HCT116 (cell line): ENCODE measurements at regions not wholly inside any gene's neighbourhood (a gene's known extent, or its start where the extent isn't known, plus 50 kb on each side); places are given as distances from the start of the nearest gene placed in this dataset.

Source experiments
- ATAC-seq: fragments of 200-7000 bp; cut with Tn5 transposase; 2 replicates; pipeline ENCODE4 v1.9.1; 2020; ENCODE audit warnings: mild to moderate bottlenecking, moderate library complexity
- BruUV-seq: library from RNA; stranded (reverse); fragments of 400-500 nt; replicated peaks from 2 replicates; lab custom pipeline; 2021; lab: Mats Ljungman, UMichigan
- CTCF ChIA-PET: fragments of 300-600 bp; sonication (Branson Sonifier 250); formaldehyde crosslinking; loops from one replicate; lab custom pipeline; 2021; ENCODE audit warnings: antibody characterized with exemption; lab: Charles Lee
- POLR2A ChIA-PET: fragments of 300-600, 350-600 bp; sonication (Branson Sonifier 250); formaldehyde crosslinking; loops from one replicate; lab custom pipeline; 2021; ENCODE audit warnings: antibody characterized with exemption; lab: Charles Lee
- RAD21 ChIA-PET, 2 experiments: fragments of 300-600 bp; sonication (Branson Sonifier 250); formaldehyde crosslinking; loops; one replicate each; lab custom pipeline; 2023; ENCODE audit warnings: low total read pairs in 2 of 2; ENCODE audit not compliant: uncharacterized antibody in 2 of 2, unreplicated experiment in 2 of 2, low non-redundant PET in 1 of 2; lab: Charles Lee
- DNase-seq: peaks from one replicate; pipeline ENCODE4 v3.0.0-alpha.2; 2010; ENCODE audit warnings: low read depth, low spot score
- H2AFZ ChIP-seq: fragments of 200-600 bp; shearing (Covaris generic), sonication (generic); 2 replicates; pipeline ENCODE4 v1.6.1; 2017; ENCODE audit warnings: low read depth, mixed run types, mixed read lengths, antibody characterized with exemption, low read length; ENCODE audit not compliant: poor library complexity, severe bottlenecking
- H3K27ac ChIP-seq: 2 replicates; pipeline ENCODE4 v1.5.1; 2012; ENCODE audit warnings: low read depth, low read length
- H3K27me3 ChIP-seq: fragments of 200-600 bp; sonication (generic); 2 replicates; pipeline ENCODE4 v1.6.1; 2016; ENCODE audit warnings: mixed run types, low read length, mixed read lengths; ENCODE audit not compliant: insufficient read depth
- H3K36me3 ChIP-seq, 2 experiments: fragments of 200-500 bp in 1 of 2; fragments of 200-600 bp in 1 of 2; sonication (Bioruptor generic) in 1 of 2; sonication (generic) in 1 of 2; 2 replicates each; pipeline versions ENCODE4 v1.5.1 to v1.6.1; 2014 to 2016; ENCODE audit warnings: low read length in 2 of 2, inconsistent platforms in 1 of 2, mixed read lengths in 1 of 2, mixed run types in 1 of 2; ENCODE audit not compliant: insufficient read depth in 2 of 2, control insufficient read depth in 1 of 2
- H3K4me1 ChIP-seq, 2 experiments: fragments of 200-600 bp in 1 of 2; sonication (generic) in 1 of 2; 2 replicates each; pipeline versions ENCODE4 v1.5.1 to v1.6.1; 2012 to 2017; ENCODE audit warnings: low read length in 2 of 2, inconsistent platforms in 1 of 2, mild to moderate bottlenecking in 1 of 2, mixed read lengths in 1 of 2, mixed run types in 1 of 2, moderate library complexity in 1 of 2; ENCODE audit not compliant: insufficient read depth in 2 of 2, control insufficient read depth in 1 of 2
- H3K4me2 ChIP-seq: fragments of 200-600 bp; sonication (generic); 2 replicates; pipeline ENCODE4 v1.6.1; 2017; ENCODE audit warnings: mixed run types, low read length, mixed read lengths
- H3K4me3 ChIP-seq, 2 experiments: fragments of 200-600 bp in 1 of 2; sonication (generic) in 1 of 2; replicated peaks in 1 of 2; 2 replicates each; pipeline ENCODE4 v1.5.1; 2011 to 2016; ENCODE audit warnings: low read length in 2 of 2, control low read depth in 1 of 2, low read depth in 1 of 2, mild to moderate bottlenecking in 1 of 2, mixed read lengths in 1 of 2, mixed run types in 1 of 2
- H3K79me2 ChIP-seq: fragments of 200-600 bp; sonication (generic); 2 replicates; pipeline ENCODE4 v1.6.1; 2017; ENCODE audit warnings: mild to moderate bottlenecking, mixed run types, low read length, moderate library complexity, mixed read lengths; ENCODE audit not compliant: insufficient read depth
- H3K9ac ChIP-seq: fragments of 200-600 bp; sonication (generic); 2 replicates; pipeline ENCODE4 v1.6.1; 2016; ENCODE audit warnings: low read length, mixed read lengths
- H3K9me2 ChIP-seq: fragments of 200-600 bp; sonication (generic), shearing (Covaris generic); 2 replicates; pipeline ENCODE4 v1.6.1; 2017; ENCODE audit warnings: mixed run types, mild to moderate bottlenecking, moderate library complexity; ENCODE audit not compliant: insufficient read depth
- H3K9me3 ChIP-seq, 2 experiments: fragments of 200-500 bp in 1 of 2; fragments of 200-600 bp in 1 of 2; sonication (Bioruptor generic) in 1 of 2; sonication (generic) in 1 of 2; 2 replicates each; pipeline ENCODE4 v1.6.1; 2014 to 2017; ENCODE audit warnings: low read length in 2 of 2, mixed read lengths in 2 of 2, inconsistent platforms in 1 of 2, low read depth in 1 of 2, mild to moderate bottlenecking in 1 of 2, mixed run types in 1 of 2, moderate library complexity in 1 of 2; ENCODE audit not compliant: control insufficient read depth in 1 of 2, insufficient read depth in 1 of 2
- H4K20me1 ChIP-seq: fragments of 200-600 bp; sonication (generic), shearing (Covaris generic); 2 replicates; pipeline ENCODE4 v1.6.1; 2017; ENCODE audit warnings: mixed run types, mild to moderate bottlenecking, moderate library complexity; ENCODE audit not compliant: insufficient read depth
- ATF3 ChIP-seq: IDR thresholded peaks from 2 replicates; pipeline ENCODE4 v1.6.1; 2012
- CEBPB ChIP-seq: IDR thresholded peaks from 2 replicates; pipeline ENCODE4 v1.6.1; 2012; ENCODE audit warnings: low read depth
- POLR2A ChIP-seq: IDR thresholded peaks from 2 replicates; pipeline ENCODE4 v1.7.0; 2011; ENCODE audit warnings: borderline replicate concordance; ENCODE audit not compliant: insufficient read depth, insufficient read length; ENCODE audit errors: extremely low read depth
- RAD21 ChIP-seq: IDR thresholded peaks from 2 replicates; pipeline ENCODE4 v1.6.1; 2012; ENCODE audit warnings: low read depth, mild to moderate bottlenecking
- REST ChIP-seq: IDR thresholded peaks from 2 replicates; pipeline ENCODE4 v1.6.1; 2012; ENCODE audit warnings: low read depth
- TCF7L2 ChIP-seq: IDR thresholded peaks from 2 replicates; pipeline ENCODE4 v1.7.0; 2011; ENCODE audit warnings: borderline replicate concordance, inconsistent platforms; ENCODE audit not compliant: insufficient read depth, insufficient read length; ENCODE audit errors: extremely low read depth
- intact Hi-C: fragments of 100-400 bp; cut with micrococcal nuclease; formaldehyde crosslinking; loops from 2 replicates; pipeline ENCODE4 v1.10.0; 2022

GRCh38 chr4:3836406-3836755 lies 70.2 kb downstream of the ADRA2C start:
- no peak overlapping the region for H3K9ac ChIP-seq
- no peaks in the 10 kb centered on the region for H3K36me3 ChIP-seq
- no peaks in the 10 kb centered on the region for H3K4me1 ChIP-seq
- H3K9me2 ChIP-seq, result no peaks in the 10 kb centered on the region
- CTCF ChIA-PET, result no interaction called here
- no peak overlapping the region for H3K27ac ChIP-seq
- RAD21 ChIA-PET, result no interaction called here
- H4K20me1 ChIP-seq, result no peaks in the 10 kb centered on the region
- H3K27me3 ChIP-seq, result peaks cover 3% of the 10 kb centered on the region; the same call in 1 of the 2 replicates
- DNase-seq (no peak), ATAC-seq (no peak)
- no TSS peak for BruUV-seq
- H3K4me3 ChIP-seq, result no peak overlapping the region
- POLR2A ChIA-PET, result no interaction called here
- H3K79me2 ChIP-seq, result no peaks in the 10 kb centered on the region
- TF ChIP-seq CEBPB, result no peak
- no peak for TF ChIP-seq ATF3
- TF ChIP-seq REST, result no peak
- TF ChIP-seq POLR2A, result no peak
- H2AFZ ChIP-seq, result no peak overlapping the region
- no peak overlapping the region for H3K4me2 ChIP-seq
- H3K9me3 ChIP-seq, result no peaks in the 10 kb centered on the region
- intact Hi-C loops, result no loop called here

- Histone ChIP-seq H3K4me2 (no peak overlapping the region), H3K9ac (no peak overlapping the region), H3K79me2 (no peaks in the 10 kb centered on the region), H4K20me1 (no peaks in the 10 kb centered on the region), H3K9me2 (no peaks in the 10 kb centered on the region), H3K27ac (no peak overlapping the region), H3K9me3 (no peaks in the 10 kb centered on the region), H3K4me3 (no peak overlapping the region), H3K36me3 (no peaks in the 10 kb centered on the region), H2AFZ (no peak overlapping the region), H3K27me3 (peaks cover 3% of the 10 kb centered on the region; the same call in 1 of the 2 replicates), H3K4me1 (no peaks in the 10 kb centered on the region)
- peak; percentile 37 for ATAC-seq
- intact Hi-C loops, result no loop called here
- ChIA-PET RAD21 (no interaction called here), POLR2A (no interaction called here), CTCF (no interaction called here)
- peak; percentile 7 for DNase-seq
- TF ChIP-seq TCF7L2 (peak; percentile 97), RAD21 (no peak)
- BruUV-seq, result no TSS peak
Measured at GRCh38 chr4:3836756-3837601, 70.8 kb downstream of the ADRA2C start.
